OCI-LY1 (cell line): ENCODE measurements at regions not wholly inside any gene's neighbourhood (a gene's known extent, or its start where the extent isn't known, plus 50 kb on each side); places are given as distances from the start of the nearest gene placed in this dataset.

Experiments used
- EZH2 ChIP-seq: fragments of 200-600 bp; sonication (generic), shearing (Covaris generic); IDR thresholded peaks from 2 replicates; pipeline ENCODE4 v1.8.0; 2017; ENCODE audit warnings: borderline replicate concordance, mixed run types, mild to moderate bottlenecking, antibody characterized with exemption, low read length, moderate library complexity, mixed read lengths
- TF ChIP-seq, protein P1 (sequence below): fragments of 200-600 bp; sonication (generic), shearing (Covaris generic); IDR thresholded peaks from 2 replicates; pipeline ENCODE4 v1.5.1; 2017; ENCODE audit warnings: mild to moderate bottlenecking, antibody characterized with exemption, low read length, moderate library complexity, mixed read lengths

DNA sequence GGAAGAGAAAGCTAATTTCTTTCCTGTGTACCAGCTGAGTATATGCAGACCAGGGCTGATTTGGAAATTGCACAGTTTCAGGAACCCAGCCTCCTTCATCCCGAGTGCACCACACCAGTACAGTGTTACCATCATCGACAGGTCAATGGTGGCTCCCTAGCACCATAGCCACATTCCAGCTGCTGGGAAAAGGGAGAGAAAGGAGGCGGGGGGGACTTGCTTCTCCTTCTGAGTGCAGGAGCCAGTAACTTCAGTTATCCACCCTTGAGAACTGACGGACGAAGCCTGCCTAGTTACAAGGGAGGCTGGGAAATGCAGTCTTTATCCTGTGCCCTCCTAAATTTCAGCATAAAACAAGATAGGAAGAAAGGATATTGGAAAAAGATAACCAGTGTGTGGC lies 129.7 kb upstream of the PRICKLE2 start:
- TF ChIP-seq, protein P1, sequence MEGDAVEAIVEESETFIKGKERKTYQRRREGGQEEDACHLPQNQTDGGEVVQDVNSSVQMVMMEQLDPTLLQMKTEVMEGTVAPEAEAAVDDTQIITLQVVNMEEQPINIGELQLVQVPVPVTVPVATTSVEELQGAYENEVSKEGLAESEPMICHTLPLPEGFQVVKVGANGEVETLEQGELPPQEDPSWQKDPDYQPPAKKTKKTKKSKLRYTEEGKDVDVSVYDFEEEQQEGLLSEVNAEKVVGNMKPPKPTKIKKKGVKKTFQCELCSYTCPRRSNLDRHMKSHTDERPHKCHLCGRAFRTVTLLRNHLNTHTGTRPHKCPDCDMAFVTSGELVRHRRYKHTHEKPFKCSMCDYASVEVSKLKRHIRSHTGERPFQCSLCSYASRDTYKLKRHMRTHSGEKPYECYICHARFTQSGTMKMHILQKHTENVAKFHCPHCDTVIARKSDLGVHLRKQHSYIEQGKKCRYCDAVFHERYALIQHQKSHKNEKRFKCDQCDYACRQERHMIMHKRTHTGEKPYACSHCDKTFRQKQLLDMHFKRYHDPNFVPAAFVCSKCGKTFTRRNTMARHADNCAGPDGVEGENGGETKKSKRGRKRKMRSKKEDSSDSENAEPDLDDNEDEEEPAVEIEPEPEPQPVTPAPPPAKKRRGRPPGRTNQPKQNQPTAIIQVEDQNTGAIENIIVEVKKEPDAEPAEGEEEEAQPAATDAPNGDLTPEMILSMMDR = no peak
- TF ChIP-seq EZH2 = no peak
